ENCODE measurements at regions not wholly inside any gene's neighbourhood (a gene's known extent, or its start where the extent isn't known, plus 50 kb on each side); places are given as distances from the start of the nearest gene placed in this dataset.
"Not testable (repeated sequence)": the region's sequence is repeated elsewhere in the genome, so short reads cannot be mapped to it uniquely, and the experiment has no call there.

GRCh38 chr5:120344181-120344580 lies 119.9 kb upstream of the PRR16 start:
- Mint-ChIP-seq H3K27me3 (ENCODE audit: unreplicated experiment) (peaks cover 22% of the 10 kb centered on the region), H3K4me3 (ENCODE audit: unreplicated experiment) (no peak overlapping the region), H3K36me3 (ENCODE audit: unreplicated experiment) (no peaks in the 10 kb centered on the region), H3K4me1 (ENCODE audit: unreplicated experiment) (no peaks in the 10 kb centered on the region), H3K27ac (ENCODE audit: unreplicated experiment) (no peak overlapping the region), H3K9me3 (ENCODE audit: unreplicated experiment) (no peaks in the 10 kb centered on the region)
- TF ChIP-seq CTCF (IDR thresholded peaks at IDR 0.05), result no peak
- no peak for DNase-seq (ENCODE audit: extremely low spot score, unreplicated experiment)

GRCh38 chr5:120345947-120346346 lies 118.2 kb upstream of the PRR16 start:
- no peak for TF ChIP-seq CTCF (IDR thresholded peaks at IDR 0.05)
- Mint-ChIP-seq H3K4me3 (ENCODE audit: unreplicated experiment) (no peak overlapping the region), H3K9me3 (ENCODE audit: unreplicated experiment) (peaks cover 6% of the 10 kb centered on the region), H3K36me3 (ENCODE audit: unreplicated experiment) (peaks cover 2% of the 10 kb centered on the region), H3K4me1 (ENCODE audit: unreplicated experiment) (no peaks in the 10 kb centered on the region), H3K27ac (ENCODE audit: unreplicated experiment) (no peak overlapping the region), H3K27me3 (ENCODE audit: unreplicated experiment) (peaks cover 9% of the 10 kb centered on the region)
- DNase-seq (ENCODE audit: extremely low spot score, unreplicated experiment), result no peak

GRCh38 chr5:120351071-120351470 lies 113.0 kb upstream of the PRR16 start:
- not testable (repeated sequence) for H3K27ac Mint-ChIP-seq (ENCODE audit: unreplicated experiment); H3K4me1 Mint-ChIP-seq (ENCODE audit: unreplicated experiment); H3K27me3 Mint-ChIP-seq (ENCODE audit: unreplicated experiment); DNase-seq (ENCODE audit: extremely low spot score, unreplicated experiment); H3K9me3 Mint-ChIP-seq (ENCODE audit: unreplicated experiment); H3K4me3 Mint-ChIP-seq (ENCODE audit: unreplicated experiment); H3K36me3 Mint-ChIP-seq (ENCODE audit: unreplicated experiment)

GRCh38 chr5:120354126-120354525 lies 110.0 kb upstream of the PRR16 start:
- H3K36me3 Mint-ChIP-seq (ENCODE audit: unreplicated experiment), result peaks cover 2% of the 10 kb centered on the region
- no peak overlapping the region for H3K4me3 Mint-ChIP-seq (ENCODE audit: unreplicated experiment)
- peaks cover 8% of the 10 kb centered on the region for H3K9me3 Mint-ChIP-seq (ENCODE audit: unreplicated experiment)
- DNase-seq (ENCODE audit: extremely low spot score, unreplicated experiment), result no peak
- no peak overlapping the region for H3K27ac Mint-ChIP-seq (ENCODE audit: unreplicated experiment)
- H3K27me3 Mint-ChIP-seq (ENCODE audit: unreplicated experiment), result no peaks in the 10 kb centered on the region
- no peaks in the 10 kb centered on the region for H3K4me1 Mint-ChIP-seq (ENCODE audit: unreplicated experiment)
- no peak for TF ChIP-seq CTCF (IDR thresholded peaks at IDR 0.05)

GRCh38 chr5:120358949-120359348 lies 105.2 kb upstream of the PRR16 start:
- H3K27me3 Mint-ChIP-seq (ENCODE audit: unreplicated experiment), result no peaks in the 10 kb centered on the region
- no peak overlapping the region for H3K4me3 Mint-ChIP-seq (ENCODE audit: unreplicated experiment)
- no peaks in the 10 kb centered on the region for H3K4me1 Mint-ChIP-seq (ENCODE audit: unreplicated experiment)
- no peak overlapping the region for H3K27ac Mint-ChIP-seq (ENCODE audit: unreplicated experiment)
- H3K36me3 Mint-ChIP-seq (ENCODE audit: unreplicated experiment), result no peaks in the 10 kb centered on the region
- TF ChIP-seq CTCF (IDR thresholded peaks at IDR 0.05), result no peak
- no peak for DNase-seq (ENCODE audit: extremely low spot score, unreplicated experiment)
- no peaks in the 10 kb centered on the region for H3K9me3 Mint-ChIP-seq (ENCODE audit: unreplicated experiment)

- H3K9me3 Mint-ChIP-seq (ENCODE audit: unreplicated experiment), result no peaks in the 10 kb centered on the region
- H3K4me3 Mint-ChIP-seq (ENCODE audit: unreplicated experiment), result no peak overlapping the region
- no peak for DNase-seq (ENCODE audit: extremely low spot score, unreplicated experiment)
- H3K27me3 Mint-ChIP-seq (ENCODE audit: unreplicated experiment), result no peaks in the 10 kb centered on the region
- no peak overlapping the region for H3K27ac Mint-ChIP-seq (ENCODE audit: unreplicated experiment)
- no peaks in the 10 kb centered on the region for H3K4me1 Mint-ChIP-seq (ENCODE audit: unreplicated experiment)
- H3K36me3 Mint-ChIP-seq (ENCODE audit: unreplicated experiment), result no peaks in the 10 kb centered on the region
- TF ChIP-seq CTCF (IDR thresholded peaks at IDR 0.05), result no peak
Measured at GRCh38 chr5:120361941-120362340, 102.2 kb upstream of the PRR16 start.

Data from osteocyte (in vitro differentiated cells).